HepG2 (cell line): ENCODE measurements at regions not wholly inside any gene's neighbourhood (a gene's known extent, or its start where the extent isn't known, plus 50 kb on each side); places are given as distances from the start of the nearest gene placed in this dataset.
A peak's percentile ranks its signal among the peaks of the same experiment; 100 is the strongest.

Experiments used
- ATAC-seq: fragments of 200-7000 bp; cut with Tn5 transposase; 3 replicates; pipeline ENCODE4 v1.9.1; 2020; ENCODE audit warnings: mild to moderate bottlenecking, moderate library complexity
- BruUV-seq: library from RNA; stranded (reverse); fragments of 400-500 nt; replicated peaks from 2 replicates; lab custom pipeline; 2021; lab: Mats Ljungman, UMichigan
- CTCF ChIA-PET: fragments of 300-600 bp; formaldehyde crosslinking; extraction: SDS; loops from one replicate; lab custom pipeline; 2021; ENCODE audit warnings: low total read pairs, inconsistent platforms, low intra/inter-chr PET ratio; lab: Yijun Ruan, JAX
- POLR2A ChIA-PET: fragments of 350-600 bp; sonication (Branson Sonifier 250); formaldehyde crosslinking; loops from one replicate; lab custom pipeline; 2020; ENCODE audit warnings: antibody characterized with exemption, inconsistent platforms; lab: Yijun Ruan, JAX
- DNase-seq: peaks from one replicate; pipeline ENCODE4 v3.0.0-alpha.2; 2015; ENCODE audit warnings: low spot score
- FAIRE-seq: peaks from 3 replicates; lab custom pipeline; 2011; peaks lifted over from hg19 to GRCh38; lab: Jason Lieb, UNC
- H2AFZ ChIP-seq: one replicate; pipeline ENCODE4 v1.6.1; 2011; ENCODE audit warnings: low read length, inconsistent platforms
- H3K27ac ChIP-seq: fragments of 300-600 bp; 3 replicates; pipeline ENCODE4 v1.8.0; 2011; ENCODE audit warnings: mixed run types, mild to moderate bottlenecking, mixed read lengths, low read length, inconsistent platforms; ENCODE audit not compliant: insufficient read depth; ENCODE audit errors: extremely low read length
- H3K27me3 ChIP-seq, 2 experiments: fragments of 200-600 bp in 1 of 2; 2 replicates in 1 of 2; 3 replicates in 1 of 2; pipeline versions ENCODE4 v1.6.0 to v1.8.0; 2011; ENCODE audit warnings: low read length in 2 of 2, mild to moderate bottlenecking in 2 of 2, moderate library complexity in 2 of 2, inconsistent platforms in 1 of 2; ENCODE audit not compliant: insufficient read depth in 2 of 2, control insufficient read depth in 1 of 2
- H3K36me3 ChIP-seq, 2 experiments: fragments of 200-600 bp in 1 of 2; replicated peaks in 1 of 2; 2 replicates in 1 of 2; 3 replicates in 1 of 2; pipeline versions ENCODE4 v1.5.1 to v1.8.0; 2011; ENCODE audit warnings: low read length in 2 of 2, inconsistent platforms in 1 of 2; ENCODE audit not compliant: insufficient read depth in 2 of 2, control insufficient read depth in 1 of 2
- H3K4me1 ChIP-seq: 2 replicates; pipeline ENCODE4 v1.5.1; 2012; ENCODE audit warnings: low read length, inconsistent platforms; ENCODE audit not compliant: insufficient read depth
- H3K4me2 ChIP-seq: 2 replicates; pipeline ENCODE4 v1.6.0; 2011; ENCODE audit warnings: low read depth, low read length, inconsistent platforms
- H3K4me3 ChIP-seq, 3 experiments: fragments of 200-600 bp in 1 of 3; sonication (generic), shearing (Covaris generic) in 1 of 3; replicated peaks in 1 of 3; 2 replicates each; pipeline ENCODE4 v1.5.1; 2011 to 2016; ENCODE audit warnings: low read length in 3 of 3, inconsistent platforms in 2 of 3, low read depth in 2 of 3, mild to moderate bottlenecking in 2 of 3, control low read depth in 1 of 3, mixed read lengths in 1 of 3; ENCODE audit not compliant: insufficient read depth in 1 of 3
- H3K79me2 ChIP-seq: one replicate; pipeline ENCODE4 v1.6.1; 2011; ENCODE audit warnings: low read length, inconsistent platforms; ENCODE audit not compliant: insufficient read depth
- H3K9ac ChIP-seq: 2 replicates; pipeline ENCODE4 v1.6.0; 2011; ENCODE audit warnings: mild to moderate bottlenecking, low read depth, low read length, inconsistent platforms; ENCODE audit not compliant: insufficient read depth
- H3K9me3 ChIP-seq: 2 replicates; pipeline ENCODE4 v1.5.1; 2012; ENCODE audit warnings: mild to moderate bottlenecking, low read length
- H4K20me1 ChIP-seq: 2 replicates; pipeline ENCODE4 v1.6.0; 2011; ENCODE audit warnings: inconsistent platforms, mild to moderate bottlenecking, low read length, moderate library complexity; ENCODE audit not compliant: insufficient read depth
- ETV5 ChIP-seq: IDR thresholded peaks from 2 replicates; pipeline ENCODE4 v1.6.1; 2018; ENCODE audit warnings: missing biosample characterization, missing genetic modification reagents, inconsistent platforms, borderline replicate concordance
- ISL2 ChIP-seq: sonication (generic); formaldehyde crosslinking; IDR thresholded peaks from 2 replicates; pipeline ENCODE4 v1.5.0; 2020; ENCODE audit warnings: missing genetic modification reagents
- MIER2 ChIP-seq: IDR thresholded peaks from 2 replicates; pipeline ENCODE4 v1.6.1; 2016; ENCODE audit warnings: missing biosample characterization, missing genetic modification reagents
- NFKB2 ChIP-seq: sonication (generic); formaldehyde crosslinking; IDR thresholded peaks from 2 replicates; pipeline ENCODE4 v1.4.0; 2020; ENCODE audit warnings: missing genetic modification reagents, borderline replicate concordance
- PHF5A ChIP-seq: IDR thresholded peaks from one replicate; pipeline ENCODE4 v1.6.1; 2018; ENCODE audit warnings: low read depth, missing genetic modification reagents; ENCODE audit not compliant: unreplicated experiment
- PLRG1 ChIP-seq: fragments of 450-650 bp; conservative IDR thresholded peaks from 2 replicates; pipeline ENCODE4 v1.6.1; 2016
- POLR2A ChIP-seq, 2 experiments: IDR thresholded peaks; 2 replicates each; pipeline ENCODE4 v1.6.1; 2011; ENCODE audit warnings: low read depth in 2 of 2, low read length in 2 of 2, mild to moderate bottlenecking in 1 of 2, moderate library complexity in 1 of 2; ENCODE audit not compliant: insufficient read depth in 1 of 2
- TCF7L2 ChIP-seq: IDR thresholded peaks from 2 replicates; pipeline ENCODE4 v1.6.1; 2011; ENCODE audit warnings: mild to moderate bottlenecking, low read depth, low read length, moderate library complexity
- TMF1 ChIP-seq: sonication (generic); formaldehyde crosslinking; IDR thresholded peaks from 2 replicates; pipeline ENCODE4 v1.8.1; 2022; ENCODE audit warnings: low read depth, missing genetic modification reagents
- ZMYM4 ChIP-seq: sonication (generic); formaldehyde crosslinking; IDR thresholded peaks from 2 replicates; pipeline ENCODE4 v1.8.1; 2023; ENCODE audit warnings: mild to moderate bottlenecking, missing genetic modification reagents
- ZNF136 ChIP-seq: sonication (generic); formaldehyde crosslinking; IDR thresholded peaks from 2 replicates; pipeline ENCODE4 v1.8.1; 2022; ENCODE audit warnings: low read depth, mild to moderate bottlenecking, moderate library complexity, missing genetic modification reagents
- ZNF160 ChIP-seq: sonication (generic); formaldehyde crosslinking; IDR thresholded peaks from 2 replicates; pipeline ENCODE4 v1.8.0; 2022; ENCODE audit warnings: mild to moderate bottlenecking, inconsistent platforms, missing genetic modification reagents
- ZNF225 ChIP-seq: sonication (generic); formaldehyde crosslinking; IDR thresholded peaks from 2 replicates; pipeline ENCODE4 v1.4.0; 2020; ENCODE audit warnings: mild to moderate bottlenecking, missing genetic modification reagents
- ZNF3 ChIP-seq: IDR thresholded peaks from 2 replicates; pipeline ENCODE4 v1.7.0; 2017; ENCODE audit warnings: inconsistent platforms
- ZNF33B ChIP-seq: sonication (generic); formaldehyde crosslinking; IDR thresholded peaks from 2 replicates; pipeline ENCODE4 v1.5.1; 2020; ENCODE audit warnings: mild to moderate bottlenecking, missing genetic modification reagents
- ZNF451 ChIP-seq: sonication (generic); formaldehyde crosslinking; IDR thresholded peaks from 2 replicates; pipeline ENCODE4 v1.5.0; 2020; ENCODE audit warnings: mild to moderate bottlenecking, missing genetic modification reagents
- ZNF777 ChIP-seq: sonication (generic); formaldehyde crosslinking; IDR thresholded peaks from 2 replicates; pipeline ENCODE4 v1.4.0; 2020; ENCODE audit warnings: missing genetic modification reagents
- WGBS: methylation state at CpG from one replicate; pipeline ENCODE4 v1.1.6; 2017; ENCODE audit warnings: low lambda C conversion rate; 5-methylcytosine and 5-hydroxymethylcytosine counted together
- in situ Hi-C: cut with HindIII; loops from 2 replicates; pipeline ENCODE4 v1.10.0; 2017; ENCODE audit warnings: low pct_unique_long_range_greater_than_20kb; ENCODE audit not compliant: extremely low pct_ligation_motif_present
- intact Hi-C: fragments of 100-400 bp; cut with micrococcal nuclease; formaldehyde crosslinking; loops from one replicate; pipeline ENCODE4 v1.10.0; 2022; ENCODE audit not compliant: unreplicated experiment
- TF ChIP-seq, protein P1 (sequence below): fragments of 450-650 bp; IDR thresholded peaks from 2 replicates; pipeline ENCODE4 v1.6.1; 2016
- TF ChIP-seq, protein P2 (sequence below): IDR thresholded peaks from 2 replicates; pipeline ENCODE4 v1.6.1; 2016; ENCODE audit warnings: control low read depth
- TF ChIP-seq, protein P3 (sequence below): sonication (generic); formaldehyde crosslinking; IDR thresholded peaks from 2 replicates; pipeline ENCODE4 v1.5.0; 2020; ENCODE audit warnings: mild to moderate bottlenecking, low read depth, missing genetic modification reagents, borderline replicate concordance

DNA sequence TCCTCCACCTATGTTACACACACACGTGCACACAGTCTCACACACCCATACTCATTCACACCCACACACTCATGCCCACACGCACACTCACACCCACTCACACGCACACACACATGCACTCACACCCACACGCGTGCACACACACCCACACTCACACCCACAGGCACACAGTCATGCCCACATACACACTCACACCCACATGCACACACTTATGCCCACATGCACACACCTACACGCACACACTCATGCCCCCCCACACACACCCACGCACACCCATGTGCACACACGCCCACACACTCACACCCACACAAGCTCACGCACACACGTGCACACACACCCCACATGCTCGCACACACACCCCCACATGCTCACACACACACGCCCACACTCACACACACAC, 140.0 kb downstream of the F11 start:
- no peak for DNase-seq
- Histone ChIP-seq H3K27me3 (peaks cover 0 to 21% of the 10 kb centered on the region in 2 experiments; a peak in 3 of 5 replicates), H2AFZ (no peak overlapping the region), H3K9me3 (no peaks in the 10 kb centered on the region), H3K4me1 (no peaks in the 10 kb centered on the region), H3K4me2 (no peak overlapping the region), H3K79me2 (no peaks in the 10 kb centered on the region), H3K27ac (no peak overlapping the region), H3K9ac (no peak overlapping the region), H4K20me1 (no peaks in the 10 kb centered on the region), H3K36me3 (no peaks in the 10 kb centered on the region), H3K4me3 (no peak overlapping the region)
- no TSS peak for BruUV-seq
- ATAC-seq = no peak
- in situ Hi-C loops = no loop called here
- WGBS = 46% methylated on average over 12 of the region's 12 CpGs
- no peak for FAIRE-seq
- ChIA-PET CTCF (no interaction called here), POLR2A (no interaction called here)
- TF ChIP-seq, protein P1, sequence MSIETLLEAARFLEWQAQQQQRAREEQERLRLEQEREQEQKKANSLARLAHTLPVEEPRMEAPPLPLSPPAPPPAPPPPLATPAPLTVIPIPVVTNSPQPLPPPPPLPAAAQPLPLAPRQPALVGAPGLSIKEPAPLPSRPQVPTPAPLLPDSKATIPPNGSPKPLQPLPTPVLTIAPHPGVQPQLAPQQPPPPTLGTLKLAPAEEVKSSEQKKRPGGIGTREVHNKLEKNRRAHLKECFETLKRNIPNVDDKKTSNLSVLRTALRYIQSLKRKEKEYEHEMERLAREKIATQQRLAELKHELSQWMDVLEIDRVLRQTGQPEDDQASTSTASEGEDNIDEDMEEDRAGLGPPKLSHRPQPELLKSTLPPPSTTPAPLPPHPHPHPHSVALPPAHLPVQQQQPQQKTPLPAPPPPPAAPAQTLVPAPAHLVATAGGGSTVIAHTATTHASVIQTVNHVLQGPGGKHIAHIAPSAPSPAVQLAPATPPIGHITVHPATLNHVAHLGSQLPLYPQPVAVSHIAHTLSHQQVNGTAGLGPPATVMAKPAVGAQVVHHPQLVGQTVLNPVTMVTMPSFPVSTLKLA = peak; percentile 83
- no peak for TF ChIP-seq NFKB2
- no peak for TF ChIP-seq ISL2 (CRISPR knock-in tag)
- intact Hi-C loops = no loop called here

DNA sequence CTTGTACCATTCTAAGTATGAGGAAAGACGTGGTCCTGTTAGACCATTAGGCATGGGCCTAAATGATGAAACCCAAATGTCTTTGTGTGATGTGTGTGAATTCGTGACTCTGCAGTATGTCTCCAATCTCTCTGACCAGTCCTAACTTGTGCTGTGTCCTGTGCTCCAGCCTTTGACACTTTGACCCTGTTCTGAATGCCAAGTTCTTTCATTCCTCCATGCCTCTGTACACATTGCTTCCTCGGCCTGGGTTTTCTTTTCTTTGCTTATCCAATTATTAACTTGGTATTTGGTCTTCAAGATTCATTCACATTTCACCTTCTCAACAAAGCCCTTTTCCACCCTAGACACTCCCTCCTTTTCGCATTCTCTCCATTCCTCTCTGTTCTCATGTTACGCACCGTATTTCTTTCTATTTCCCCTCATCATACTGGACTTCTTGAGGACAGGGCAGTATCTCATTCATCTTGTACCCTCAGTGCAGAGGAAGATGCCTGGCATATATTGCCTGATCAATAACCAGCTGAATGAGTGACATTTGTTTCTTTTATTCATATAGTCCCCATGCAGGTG, 138.7 kb downstream of the F11 start:
- intact Hi-C loops (no loop called here), in situ Hi-C loops (no loop called here)
- CTCF ChIA-PET = no interaction called here
- no peak overlapping the region for H2AFZ ChIP-seq
- H3K79me2 ChIP-seq = no peaks in the 10 kb centered on the region
- FAIRE-seq = no peak
- H4K20me1 ChIP-seq = no peaks in the 10 kb centered on the region
- H3K4me1 ChIP-seq = no peaks in the 10 kb centered on the region
- H3K27me3 ChIP-seq = peaks cover 0 to 24% of the 10 kb centered on the region in 2 experiments; a peak in 3 of 5 replicates
- no peak overlapping the region for H3K4me2 ChIP-seq
- H3K9me3 ChIP-seq = no peaks in the 10 kb centered on the region
- POLR2A ChIA-PET = no interaction called here
- no peak overlapping the region for H3K4me3 ChIP-seq
- ATAC-seq = no peak
- BruUV-seq = no TSS peak
- DNase-seq = no peak
- no peaks in the 10 kb centered on the region for H3K36me3 ChIP-seq
- H3K9ac ChIP-seq = no peak overlapping the region
- WGBS = 39% methylated on average over 6 of the region's 6 CpGs
- no peak overlapping the region for H3K27ac ChIP-seq
- TF ChIP-seq ZNF777 (CRISPR knock-in tag) (no peak), ZNF451 (CRISPR knock-in tag) (no peak), ZNF3 (CRISPR knock-in tag) (no peak), ZNF160 (no peak), ZMYM4 (CRISPR knock-in tag) (no peak), PLRG1 (no peak), MIER2 (CRISPR knock-in tag) (no peak), PHF5A (CRISPR knock-in tag) (no peak), ZNF136 (CRISPR knock-in tag) (no peak), TCF7L2 (no peak), TMF1 (CRISPR knock-in tag) (no peak), ZNF33B (no peak), ZNF225 (CRISPR knock-in tag) (no peak), POLR2A (IDR thresholded peaks at IDR 0.05; ENCODE audit: insufficient read depth in 1 of 2, low read depth in 2 of 2, low read length in 2 of 2) (no peak), ETV5 (CRISPR knock-in tag) (no peak)
- TF ChIP-seq, protein P2, sequence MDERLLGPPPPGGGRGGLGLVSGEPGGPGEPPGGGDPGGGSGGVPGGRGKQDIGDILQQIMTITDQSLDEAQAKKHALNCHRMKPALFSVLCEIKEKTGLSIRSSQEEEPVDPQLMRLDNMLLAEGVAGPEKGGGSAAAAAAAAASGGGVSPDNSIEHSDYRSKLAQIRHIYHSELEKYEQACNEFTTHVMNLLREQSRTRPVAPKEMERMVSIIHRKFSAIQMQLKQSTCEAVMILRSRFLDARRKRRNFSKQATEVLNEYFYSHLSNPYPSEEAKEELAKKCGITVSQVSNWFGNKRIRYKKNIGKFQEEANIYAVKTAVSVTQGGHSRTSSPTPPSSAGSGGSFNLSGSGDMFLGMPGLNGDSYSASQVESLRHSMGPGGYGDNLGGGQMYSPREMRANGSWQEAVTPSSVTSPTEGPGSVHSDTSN (CRISPR knock-in tag) = no peak
- TF ChIP-seq, protein P3, sequence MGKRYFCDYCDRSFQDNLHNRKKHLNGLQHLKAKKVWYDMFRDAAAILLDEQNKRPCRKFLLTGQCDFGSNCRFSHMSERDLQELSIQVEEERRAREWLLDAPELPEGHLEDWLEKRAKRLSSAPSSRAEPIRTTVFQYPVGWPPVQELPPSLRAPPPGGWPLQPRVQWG (CRISPR knock-in tag) = no peak
